Nephron (organoid): ENCODE measurements at regions not wholly inside any gene's neighbourhood (a gene's known extent, or its start where the extent isn't known, plus 50 kb on each side); places are given as distances from the start of the nearest gene placed in this dataset.
A peak's percentile ranks its signal among the peaks of the same experiment; 100 is the strongest.

Source experiments
- H3K27ac Mint-ChIP-seq, 3 experiments: 2 replicates each; pipeline ENCODE4 v1.8.0; 2020; ENCODE audit warnings: mixed read lengths in 3 of 3, mild to moderate bottlenecking in 2 of 3, moderate library complexity in 1 of 3
- H3K27me3 Mint-ChIP-seq: 2 replicates; pipeline ENCODE4 v1.8.0; 2021; ENCODE audit warnings: low read depth, mild to moderate bottlenecking, moderate library complexity, mixed read lengths
- H3K36me3 Mint-ChIP-seq: 2 replicates; pipeline ENCODE4 v1.8.0; 2020; ENCODE audit warnings: low read depth, mixed read lengths
- H3K4me1 Mint-ChIP-seq: 2 replicates; pipeline ENCODE4 v1.8.0; 2020; ENCODE audit warnings: mixed read lengths
- H3K4me3 Mint-ChIP-seq, 3 experiments: 2 replicates each; pipeline ENCODE4 v1.8.0; 2020; ENCODE audit warnings: mild to moderate bottlenecking in 3 of 3, mixed read lengths in 3 of 3, moderate library complexity in 2 of 3
- H3K9me3 Mint-ChIP-seq: 2 replicates; pipeline ENCODE4 v1.8.0; 2020; ENCODE audit warnings: mixed read lengths
- TF ChIP-seq, protein P1 (sequence below), 3 experiments: fragments of 200-600 bp; sonication (generic); IDR thresholded peaks; one replicate each; pipeline ENCODE4 v1.5.0; 2021; ENCODE audit warnings: antibody characterized with exemption in 3 of 3; ENCODE audit not compliant: unreplicated experiment in 3 of 3

GRCh38 chr2:196259507-196260481 is 88.4 kb upstream of the STK17B start:
- Mint-ChIP-seq H3K27me3 (no peaks in the 10 kb centered on the region), H3K4me3 (no peak overlapping the region), H3K4me1 (no peaks in the 10 kb centered on the region), H3K36me3 (peaks cover 5% of the 10 kb centered on the region), H3K27ac (peak overlapping the region in 2 of 3 experiments; percentile 24 to 60), H3K9me3 (no peaks in the 10 kb centered on the region)
- TF ChIP-seq, protein P1, sequence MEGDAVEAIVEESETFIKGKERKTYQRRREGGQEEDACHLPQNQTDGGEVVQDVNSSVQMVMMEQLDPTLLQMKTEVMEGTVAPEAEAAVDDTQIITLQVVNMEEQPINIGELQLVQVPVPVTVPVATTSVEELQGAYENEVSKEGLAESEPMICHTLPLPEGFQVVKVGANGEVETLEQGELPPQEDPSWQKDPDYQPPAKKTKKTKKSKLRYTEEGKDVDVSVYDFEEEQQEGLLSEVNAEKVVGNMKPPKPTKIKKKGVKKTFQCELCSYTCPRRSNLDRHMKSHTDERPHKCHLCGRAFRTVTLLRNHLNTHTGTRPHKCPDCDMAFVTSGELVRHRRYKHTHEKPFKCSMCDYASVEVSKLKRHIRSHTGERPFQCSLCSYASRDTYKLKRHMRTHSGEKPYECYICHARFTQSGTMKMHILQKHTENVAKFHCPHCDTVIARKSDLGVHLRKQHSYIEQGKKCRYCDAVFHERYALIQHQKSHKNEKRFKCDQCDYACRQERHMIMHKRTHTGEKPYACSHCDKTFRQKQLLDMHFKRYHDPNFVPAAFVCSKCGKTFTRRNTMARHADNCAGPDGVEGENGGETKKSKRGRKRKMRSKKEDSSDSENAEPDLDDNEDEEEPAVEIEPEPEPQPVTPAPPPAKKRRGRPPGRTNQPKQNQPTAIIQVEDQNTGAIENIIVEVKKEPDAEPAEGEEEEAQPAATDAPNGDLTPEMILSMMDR (IDR thresholded peaks at IDR 0.05; ENCODE audit: unreplicated experiment in 3 of 3) = no peak

DNA sequence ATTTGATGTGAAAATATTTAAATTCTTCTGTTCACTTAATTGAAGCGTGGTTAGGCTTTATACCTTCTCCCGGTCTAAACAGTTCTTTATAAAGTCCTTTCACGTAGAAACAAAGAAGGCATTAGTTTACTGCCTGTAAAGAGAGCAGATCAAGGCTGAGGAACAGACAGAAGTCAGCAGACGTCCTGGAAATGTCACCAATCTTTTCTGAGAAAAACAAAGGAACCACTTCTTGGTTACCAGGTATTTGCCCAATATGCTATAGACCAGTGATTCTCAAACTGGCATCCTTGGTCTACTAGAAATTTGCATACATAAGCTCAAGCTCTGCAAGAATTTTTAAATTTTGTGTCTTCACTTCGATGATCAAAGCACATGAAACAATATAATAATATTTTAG is 89.2 kb upstream of the STK17B start:
- Mint-ChIP-seq H3K27me3 (no peaks in the 10 kb centered on the region), H3K27ac (no peak overlapping the region), H3K4me1 (no peaks in the 10 kb centered on the region), H3K36me3 (peaks cover 5% of the 10 kb centered on the region), H3K9me3 (no peaks in the 10 kb centered on the region), H3K4me3 (no peak overlapping the region)
- TF ChIP-seq, protein P1 (IDR thresholded peaks at IDR 0.05; ENCODE audit: unreplicated experiment in 3 of 3) = no peak

- Mint-ChIP-seq H3K27me3 (no peaks in the 10 kb centered on the region), H3K9me3 (no peaks in the 10 kb centered on the region), H3K4me3 (no peak overlapping the region), H3K27ac (no peak overlapping the region), H3K4me1 (peaks cover 10% of the 10 kb centered on the region), H3K36me3 (no peaks in the 10 kb centered on the region)
- TF ChIP-seq, protein P1 (IDR thresholded peaks at IDR 0.05; ENCODE audit: unreplicated experiment in 3 of 3) = no peak
These were observed 91.2 kb upstream of the STK17B start for GRCh38 chr2:196262606-196263005.

- H3K27ac Mint-ChIP-seq = no peak overlapping the region
- TF ChIP-seq, protein P1 (IDR thresholded peaks at IDR 0.05; ENCODE audit: unreplicated experiment in 3 of 3) = no peak
- H3K4me1 Mint-ChIP-seq = peaks cover 14% of the 10 kb centered on the region
- H3K36me3 Mint-ChIP-seq = no peaks in the 10 kb centered on the region
- no peak overlapping the region for H3K4me3 Mint-ChIP-seq
- no peaks in the 10 kb centered on the region for H3K27me3 Mint-ChIP-seq
- no peaks in the 10 kb centered on the region for H3K9me3 Mint-ChIP-seq
These were observed 91.9 kb upstream of the STK17B start for GRCh38 chr2:196263181-196263747.

DNA sequence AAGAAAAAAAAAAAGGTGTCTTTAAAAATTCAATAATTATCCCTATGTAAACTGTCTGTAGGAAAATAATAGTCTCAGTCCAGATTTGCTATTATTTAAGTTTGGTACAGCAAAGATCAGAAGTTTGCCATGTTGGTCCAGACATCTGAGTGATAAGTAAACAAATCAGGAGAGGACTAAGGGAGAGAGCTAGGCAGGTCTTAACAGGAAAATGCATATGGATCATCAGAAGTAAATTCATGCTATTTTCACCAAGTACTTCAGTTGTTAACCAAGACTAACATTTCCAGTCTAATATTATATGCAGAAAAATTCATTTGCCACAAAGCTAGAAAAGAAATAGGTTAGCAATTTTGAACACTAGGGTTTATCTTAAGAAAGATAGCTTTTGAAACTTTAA is 95.0 kb upstream of the STK17B start:
- Mint-ChIP-seq H3K27me3 (no peaks in the 10 kb centered on the region), H3K4me3 (no peak overlapping the region), H3K27ac (peak overlapping the region in 1 of 3 experiments; percentile 18), H3K36me3 (peaks cover 11% of the 10 kb centered on the region), H3K9me3 (no peaks in the 10 kb centered on the region), H3K4me1 (peaks cover 19% of the 10 kb centered on the region)
- TF ChIP-seq, protein P1 (IDR thresholded peaks at IDR 0.05; ENCODE audit: unreplicated experiment in 3 of 3) = no peak
